ENCODE measurements at regions not wholly inside any gene's neighbourhood (a gene's known extent, or its start where the extent isn't known, plus 50 kb on each side); places are given as distances from the start of the nearest gene placed in this dataset.

DNA sequence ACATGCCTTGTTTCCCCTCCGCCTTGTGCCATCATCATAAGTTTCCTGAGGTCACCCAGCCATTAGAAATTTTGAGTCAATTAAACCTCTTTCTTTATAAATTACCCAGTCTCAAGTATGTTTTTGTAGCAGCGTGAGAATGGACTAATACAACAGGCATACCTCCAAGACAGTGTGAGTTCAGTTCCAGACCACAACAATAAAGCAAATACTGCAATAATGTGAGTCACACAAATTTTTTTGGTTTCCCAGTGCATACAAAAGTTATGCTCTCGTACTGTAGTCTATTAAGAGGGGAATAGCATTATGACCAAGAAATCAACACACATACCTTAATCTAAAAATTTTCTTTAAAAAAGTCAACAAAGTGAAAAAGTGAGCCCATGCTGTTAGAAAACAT, 217.2 kb downstream of the NR4A2 start:
- CTCF ChIA-PET, result no interaction called here
- Histone ChIP-seq H3K79me2 (ENCODE audit: control insufficient read depth, insufficient read depth, low read length) (no peaks in the 10 kb centered on the region), H3K9me1 (replicated peaks; ENCODE audit: control insufficient read depth, extremely low read depth, insufficient read depth, low read length) (no peaks in the 10 kb centered on the region), H2AFZ (ENCODE audit: low read depth, low read length) (no peak overlapping the region), H3K4me2 (ENCODE audit: insufficient read depth, low read length) (no peak overlapping the region), H3K4me1 (ENCODE audit: control insufficient read depth, extremely low read depth, insufficient read depth, low read length) (no peaks in the 10 kb centered on the region), H3K9ac (replicated peaks; ENCODE audit: extremely low read depth, insufficient read depth, low read length) (no peak overlapping the region), H3K27ac (ENCODE audit: insufficient read depth, low read depth, low read length) (no peak overlapping the region), H3K27me3 (ENCODE audit: control insufficient read depth in 2 of 2, insufficient read depth in 2 of 2, low read length in 2 of 2) (no peaks in the 10 kb centered on the region), H3K4me3 (replicated peaks in 1 of 3; ENCODE audit: insufficient read depth in 1 of 3, low read depth in 1 of 3, low read length in 3 of 3) (no peak overlapping the region), H3K36me3 (ENCODE audit: control insufficient read depth in 2 of 2, extremely low read depth in 1 of 2, insufficient read depth in 2 of 2, low read length in 2 of 2) (no peaks in the 10 kb centered on the region), H4K20me1 (replicated peaks; ENCODE audit: control insufficient read depth, extremely low read depth, insufficient read depth, low read length) (no peaks in the 10 kb centered on the region), H3K9me3 (replicated peaks; ENCODE audit: control insufficient read depth, insufficient read depth, low read length) (no peaks in the 10 kb centered on the region)
- dilution Hi-C loops (cut with MboI; ENCODE audit: extremely low pct_ligation_motif_present, low sequenced_read_pairs), result no loop called here
- TF ChIP-seq FOS (IDR thresholded peaks at IDR 0.05; ENCODE audit: borderline replicate concordance, insufficient read depth, low read length), result no peak
- intact Hi-C loops (cut with micrococcal nuclease), result no loop called here
- DNase-seq (ENCODE audit: low read depth, low spot score) (no peak), FAIRE-seq (no peak)
- POLR2A ChIA-PET, result no interaction called here
- BruUV-seq (replicated peaks), result no TSS peak

GRCh38 chr2:156112323-156112722, 220.2 kb downstream of the NR4A2 start:
- dilution Hi-C loops (cut with MboI; ENCODE audit: extremely low pct_ligation_motif_present, low sequenced_read_pairs), result no loop called here
- POLR2A ChIA-PET, result no interaction called here
- intact Hi-C loops (cut with micrococcal nuclease), result no loop called here

More at GRCh38 chr2:156112323-156112722, 220.2 kb downstream of the NR4A2 start:
- Histone ChIP-seq H3K9ac (replicated peaks; ENCODE audit: extremely low read depth, insufficient read depth, low read length) (no peak overlapping the region), H4K20me1 (replicated peaks; ENCODE audit: control insufficient read depth, extremely low read depth, insufficient read depth, low read length) (no peaks in the 10 kb centered on the region), H3K9me1 (replicated peaks; ENCODE audit: control insufficient read depth, extremely low read depth, insufficient read depth, low read length) (no peaks in the 10 kb centered on the region), H3K36me3 (ENCODE audit: control insufficient read depth in 2 of 2, extremely low read depth in 1 of 2, insufficient read depth in 2 of 2, low read length in 2 of 2) (no peaks in the 10 kb centered on the region), H3K4me3 (replicated peaks in 1 of 3; ENCODE audit: insufficient read depth in 1 of 3, low read depth in 1 of 3, low read length in 3 of 3) (no peak overlapping the region), H3K27me3 (ENCODE audit: control insufficient read depth in 2 of 2, insufficient read depth in 2 of 2, low read length in 2 of 2) (no peaks in the 10 kb centered on the region), H3K79me2 (ENCODE audit: control insufficient read depth, insufficient read depth, low read length) (no peaks in the 10 kb centered on the region), H3K4me2 (ENCODE audit: insufficient read depth, low read length) (no peak overlapping the region), H3K27ac (ENCODE audit: insufficient read depth, low read depth, low read length) (no peak overlapping the region), H2AFZ (ENCODE audit: low read depth, low read length) (no peak overlapping the region), H3K9me3 (replicated peaks; ENCODE audit: control insufficient read depth, insufficient read depth, low read length) (no peaks in the 10 kb centered on the region), H3K4me1 (ENCODE audit: control insufficient read depth, extremely low read depth, insufficient read depth, low read length) (no peaks in the 10 kb centered on the region)
- FAIRE-seq (no peak), DNase-seq (ENCODE audit: low read depth, low spot score) (no peak)
- CTCF ChIA-PET, result no interaction called here
- no peak for TF ChIP-seq MYC (IDR thresholded peaks at IDR 0.05; ENCODE audit: low read depth, low read length)
- TF ChIP-seq CTCF (IDR thresholded peaks at IDR 0.05; ENCODE audit: extremely low read depth in 1 of 2, insufficient read depth in 1 of 2, low read depth in 1 of 2, low read length in 2 of 2), result no peak
- no peak for TF ChIP-seq GATA2 (IDR thresholded peaks at IDR 0.05; ENCODE audit: insufficient read depth, insufficient read length, low read depth, low read length)
- no peak for TF ChIP-seq POLR2A (IDR thresholded peaks at IDR 0.05; ENCODE audit: low read depth, low read length)
- no peak for TF ChIP-seq POLR2AphosphoS5 (IDR thresholded peaks at IDR 0.05; ENCODE audit: insufficient read depth, low read depth, low read length)
- TF ChIP-seq JUN (IDR thresholded peaks at IDR 0.05; ENCODE audit: borderline replicate concordance, insufficient read depth, insufficient read length, low read depth), result no peak
- no peak for TF ChIP-seq FOS (IDR thresholded peaks at IDR 0.05; ENCODE audit: borderline replicate concordance, insufficient read depth, low read length)
- no peak for TF ChIP-seq EZH2 (IDR thresholded peaks at IDR 0.05; ENCODE audit: borderline replicate concordance, low read depth, low read length, severe bottlenecking)
- TF ChIP-seq, protein P1, sequence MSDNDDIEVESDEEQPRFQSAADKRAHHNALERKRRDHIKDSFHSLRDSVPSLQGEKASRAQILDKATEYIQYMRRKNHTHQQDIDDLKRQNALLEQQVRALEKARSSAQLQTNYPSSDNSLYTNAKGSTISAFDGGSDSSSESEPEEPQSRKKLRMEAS (IDR thresholded peaks at IDR 0.05; ENCODE audit: insufficient read depth, insufficient read length), result no peak
- BruUV-seq (replicated peaks), result no TSS peak
